Smooth muscle cell of the brain vasculature (primary cell): ENCODE measurements at regions not wholly inside any gene's neighbourhood (a gene's known extent, or its start where the extent isn't known, plus 50 kb on each side); places are given as distances from the start of the nearest gene placed in this dataset.

Source experiments
- DNase-seq: peaks from one replicate; pipeline ENCODE4 v3.0.0-alpha.2; 2012; ENCODE audit warnings: low read depth, low spot score

GRCh38 chr9:86731511-86732063, 215.7 kb downstream of the GAS1 start:
- DNase-seq: no peak

GRCh38 chr9:86730163-86730928, 217.0 kb downstream of the GAS1 start:
- no peak for DNase-seq

GRCh38 chr9:86724529-86724928, 222.8 kb downstream of the GAS1 start:
- no peak for DNase-seq

GRCh38 chr9:86723346-86723745, 224.0 kb downstream of the GAS1 start:
- no peak for DNase-seq

GRCh38 chr9:86722706-86723075, 224.6 kb downstream of the GAS1 start:
- no peak for DNase-seq

- DNase-seq: no peak
Observed at GRCh38 chr9:86721843-86722705, 225.2 kb downstream of the GAS1 start.

GRCh38 chr9:86721226-86721781, 226.0 kb downstream of the GAS1 start:
- no peak for DNase-seq

GRCh38 chr9:86720639-86721225, 226.6 kb downstream of the GAS1 start:
- no peak for DNase-seq

- DNase-seq: no peak
Observed at GRCh38 chr9:86718388-86719049, 228.8 kb downstream of the GAS1 start.

- DNase-seq: no peak
Observed at GRCh38 chr9:86716326-86716922, 230.9 kb downstream of the GAS1 start.

GRCh38 chr9:86714999-86715398, 232.3 kb downstream of the GAS1 start:
- no peak for DNase-seq

GRCh38 chr9:86713970-86714369, 233.3 kb downstream of the GAS1 start:
- DNase-seq: no peak

GRCh38 chr9:86713470-86713869, 233.8 kb downstream of the GAS1 start:
- DNase-seq: no peak

- no peak for DNase-seq
Observed at GRCh38 chr9:86708918-86709835, 238.1 kb downstream of the GAS1 start.

- no peak for DNase-seq
Observed at GRCh38 chr9:86707932-86708510, 239.3 kb downstream of the GAS1 start.

- no peak for DNase-seq
Observed at GRCh38 chr9:86706391-86706790, 240.9 kb downstream of the GAS1 start.

GRCh38 chr9:86705490-86705889, 241.8 kb downstream of the GAS1 start:
- DNase-seq: no peak

- DNase-seq: no peak
Observed at GRCh38 chr9:86703346-86703745, 244.0 kb downstream of the GAS1 start.

GRCh38 chr9:86700629-86701028, 246.7 kb downstream of the GAS1 start:
- no peak for DNase-seq

- no peak for DNase-seq
Observed at GRCh38 chr9:86697999-86698398, 249.3 kb downstream of the GAS1 start.
